Urinary bladder (tissue), 3 donors: ENCODE measurements at regions not wholly inside any gene's neighbourhood (a gene's known extent, or its start where the extent isn't known, plus 50 kb on each side); places are given as distances from the start of the nearest gene placed in this dataset.
"Not testable (repeated sequence)": the region's sequence is repeated elsewhere in the genome, so short reads cannot be mapped to it uniquely, and the experiment has no call there.

Experiments
- DNase-seq: peaks from one replicate; pipeline ENCODE4 v3.0.0-alpha.2; 2015; ENCODE audit errors: extremely low spot score
- H3K27ac ChIP-seq: one replicate; pipeline ENCODE4 v1.5.1; 2013; ENCODE audit warnings: low read depth, mild to moderate bottlenecking, moderate library complexity
- H3K36me3 ChIP-seq: one replicate; pipeline ENCODE4 v1.6.1; 2013; ENCODE audit warnings: mild to moderate bottlenecking, moderate library complexity; ENCODE audit not compliant: insufficient read depth
- H3K4me1 ChIP-seq: one replicate; pipeline ENCODE4 v1.6.1; 2013; ENCODE audit warnings: mild to moderate bottlenecking, moderate library complexity; ENCODE audit not compliant: insufficient read depth
- H3K4me3 ChIP-seq: one replicate; pipeline ENCODE4 v1.5.1; 2013; ENCODE audit warnings: low read depth, low read length
- WGBS: extraction: QIAGEN DNeasy Blood & Tissue Kit; methylation state at CpG from one replicate; pipeline ENCODE4 v1.1.7; 2013; 5-methylcytosine and 5-hydroxymethylcytosine counted together
- donor health status: healthy with polysubstance abuse.
- donor health status: healthy.

GRCh38 chr7:15809936-15810335, 123.5 kb upstream of the MEOX2 start:
- not testable (repeated sequence) for H3K4me1 ChIP-seq, H3K27ac ChIP-seq, DNase-seq, H3K36me3 ChIP-seq, H3K4me3 ChIP-seq
- WGBS = 90% methylated on average over 1 of the region's 1 CpG

- no peaks in the 10 kb centered on the region for H3K4me1 ChIP-seq
- no peak for DNase-seq
- no peak overlapping the region for H3K27ac ChIP-seq
- 47% methylated on average over 2 of the region's 2 CpGs for WGBS
- no peaks in the 10 kb centered on the region for H3K36me3 ChIP-seq
- no peak overlapping the region for H3K4me3 ChIP-seq
These were observed 119.4 kb upstream of the MEOX2 start for GRCh38 chr7:15805891-15806290.

- no peak overlapping the region for H3K27ac ChIP-seq
- H3K4me3 ChIP-seq = no peak overlapping the region
- WGBS = 91% methylated on average over 1 of the region's 1 CpG
- H3K36me3 ChIP-seq = no peaks in the 10 kb centered on the region
- no peak for DNase-seq
- H3K4me1 ChIP-seq = no peaks in the 10 kb centered on the region
These were observed 115.9 kb upstream of the MEOX2 start for GRCh38 chr7:15802425-15802824.

GRCh38 chr7:15801551-15801950, 115.1 kb upstream of the MEOX2 start:
- DNase-seq = no peak
- Histone ChIP-seq H3K36me3 (no peaks in the 10 kb centered on the region), H3K4me1 (no peaks in the 10 kb centered on the region), H3K27ac (no peak overlapping the region), H3K4me3 (no peak overlapping the region)
- WGBS = 58% methylated on average over 3 of the region's 3 CpGs

- H3K4me3 ChIP-seq = no peak overlapping the region
- H3K4me1 ChIP-seq = no peaks in the 10 kb centered on the region
- H3K27ac ChIP-seq = no peak overlapping the region
- no peaks in the 10 kb centered on the region for H3K36me3 ChIP-seq
- DNase-seq = no peak
These were observed 114.6 kb upstream of the MEOX2 start for GRCh38 chr7:15801041-15801440.

GRCh38 chr7:15798081-15798480, 111.6 kb upstream of the MEOX2 start:
- no peaks in the 10 kb centered on the region for H3K4me1 ChIP-seq
- H3K4me3 ChIP-seq = no peak overlapping the region
- H3K27ac ChIP-seq = no peak overlapping the region
- no peaks in the 10 kb centered on the region for H3K36me3 ChIP-seq
- no peak for DNase-seq
- WGBS = 19% methylated on average over 1 of the region's 1 CpG

GRCh38 chr7:15795393-15795792, 108.9 kb upstream of the MEOX2 start:
- Histone ChIP-seq H3K4me3 (no peak overlapping the region), H3K4me1 (no peaks in the 10 kb centered on the region), H3K27ac (no peak overlapping the region), H3K36me3 (no peaks in the 10 kb centered on the region)
- WGBS = 74% methylated on average over 2 of the region's 2 CpGs
- no peak for DNase-seq

- H3K4me3 ChIP-seq = no peak overlapping the region
- H3K36me3 ChIP-seq = no peaks in the 10 kb centered on the region
- H3K27ac ChIP-seq = no peak overlapping the region
- no peak for DNase-seq
- no peaks in the 10 kb centered on the region for H3K4me1 ChIP-seq
These were observed 108.3 kb upstream of the MEOX2 start for GRCh38 chr7:15794801-15795200.

- DNase-seq = no peak
- Histone ChIP-seq H3K27ac (no peak overlapping the region), H3K4me1 (no peaks in the 10 kb centered on the region), H3K36me3 (no peaks in the 10 kb centered on the region), H3K4me3 (no peak overlapping the region)
- 98% methylated on average over 3 of the region's 3 CpGs for WGBS
These were observed 98.2 kb upstream of the MEOX2 start for GRCh38 chr7:15784694-15785030.

- Histone ChIP-seq H3K27ac (no peak overlapping the region), H3K4me1 (no peaks in the 10 kb centered on the region), H3K4me3 (no peak overlapping the region), H3K36me3 (no peaks in the 10 kb centered on the region)
- WGBS = 38% methylated on average over 1 of the region's 1 CpG
- DNase-seq = no peak
These were observed 97.7 kb upstream of the MEOX2 start for GRCh38 chr7:15783987-15784693.

GRCh38 chr7:15782656-15783055, 96.2 kb upstream of the MEOX2 start:
- 51% methylated on average over 2 of the region's 2 CpGs for WGBS
- H3K27ac ChIP-seq = no peak overlapping the region
- no peak overlapping the region for H3K4me3 ChIP-seq
- H3K4me1 ChIP-seq = no peaks in the 10 kb centered on the region
- no peak for DNase-seq
- H3K36me3 ChIP-seq = no peaks in the 10 kb centered on the region

GRCh38 chr7:15781944-15782343, 95.5 kb upstream of the MEOX2 start:
- no peak for DNase-seq
- Histone ChIP-seq H3K4me3 (no peak overlapping the region), H3K27ac (no peak overlapping the region), H3K36me3 (no peaks in the 10 kb centered on the region), H3K4me1 (no peaks in the 10 kb centered on the region)
- 91% methylated on average over 2 of the region's 2 CpGs for WGBS

GRCh38 chr7:15780271-15780670, 93.8 kb upstream of the MEOX2 start:
- no peak for DNase-seq
- Histone ChIP-seq H3K4me3 (no peak overlapping the region), H3K4me1 (no peaks in the 10 kb centered on the region), H3K27ac (no peak overlapping the region), H3K36me3 (no peaks in the 10 kb centered on the region)
- 87% methylated on average over 2 of the region's 2 CpGs for WGBS

- 62% methylated on average over 2 of the region's 2 CpGs for WGBS
- no peak overlapping the region for H3K27ac ChIP-seq
- no peaks in the 10 kb centered on the region for H3K4me1 ChIP-seq
- H3K36me3 ChIP-seq = no peaks in the 10 kb centered on the region
- no peak overlapping the region for H3K4me3 ChIP-seq
- DNase-seq = no peak
These were observed 91.7 kb upstream of the MEOX2 start for GRCh38 chr7:15778191-15778590.

- no peak overlapping the region for H3K4me3 ChIP-seq
- no peak for DNase-seq
- no peak overlapping the region for H3K27ac ChIP-seq
- 80% methylated on average over 5 of the region's 5 CpGs for WGBS
- H3K4me1 ChIP-seq = no peaks in the 10 kb centered on the region
- no peaks in the 10 kb centered on the region for H3K36me3 ChIP-seq
These were observed 79.3 kb upstream of the MEOX2 start for GRCh38 chr7:15765753-15766152.
